SK-N-MC (cell line): ENCODE measurements at regions not wholly inside any gene's neighbourhood (a gene's known extent, or its start where the extent isn't known, plus 50 kb on each side); places are given as distances from the start of the nearest gene placed in this dataset.

Experiments
- FOXP2 ChIP-seq: optimal IDR thresholded peaks from 2 replicates; pipeline ENCODE3; 2011; ENCODE audit warnings: mild to moderate bottlenecking, moderate library complexity; ENCODE audit not compliant: insufficient read depth; ENCODE audit errors: extremely low read length, control extremely low read depth
- POLR2AphosphoS5 ChIP-seq: IDR thresholded peaks from 2 replicates; pipeline ENCODE4 v1.6.1; 2012; ENCODE audit warnings: mild to moderate bottlenecking, low read depth, low read length, borderline replicate concordance

DNA sequence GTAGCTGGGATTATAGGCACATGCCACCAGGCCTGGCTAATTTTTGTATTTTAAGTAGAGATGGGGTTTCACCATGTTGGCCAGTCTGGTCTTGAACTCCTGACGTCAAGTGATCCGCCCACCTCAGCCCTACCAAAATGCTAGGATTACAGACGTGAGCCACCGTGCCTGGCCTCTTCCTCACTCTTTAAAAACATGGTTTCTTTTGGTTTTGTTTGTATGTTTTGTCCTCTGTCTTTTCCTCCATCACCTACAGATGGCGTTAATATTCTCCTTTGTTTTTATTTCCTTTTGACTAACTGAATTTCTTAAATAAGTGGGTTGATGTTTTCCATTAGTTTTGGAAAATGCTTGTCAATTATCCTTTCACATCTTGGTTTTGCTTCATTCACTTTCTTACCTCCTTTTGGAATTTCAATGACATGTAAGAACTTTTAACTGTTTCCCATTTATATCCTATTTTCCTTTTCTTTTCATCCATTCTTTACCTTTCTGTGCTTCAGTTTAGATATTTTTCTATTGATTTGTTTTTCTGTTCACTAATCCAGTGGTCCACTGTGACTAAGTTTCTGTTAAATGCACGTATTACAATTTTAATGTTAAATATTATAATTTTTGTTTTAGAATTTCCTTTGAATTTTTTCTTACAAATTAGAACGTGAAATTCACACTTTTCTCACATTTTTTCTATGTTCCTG lies 104.1 kb downstream of the ZNF467 start:
- no peak for TF ChIP-seq FOXP2
- no peak for TF ChIP-seq POLR2AphosphoS5
